ENCODE measurements at regions not wholly inside any gene's neighbourhood (a gene's known extent, or its start where the extent isn't known, plus 50 kb on each side); places are given as distances from the start of the nearest gene placed in this dataset.

DNA sequence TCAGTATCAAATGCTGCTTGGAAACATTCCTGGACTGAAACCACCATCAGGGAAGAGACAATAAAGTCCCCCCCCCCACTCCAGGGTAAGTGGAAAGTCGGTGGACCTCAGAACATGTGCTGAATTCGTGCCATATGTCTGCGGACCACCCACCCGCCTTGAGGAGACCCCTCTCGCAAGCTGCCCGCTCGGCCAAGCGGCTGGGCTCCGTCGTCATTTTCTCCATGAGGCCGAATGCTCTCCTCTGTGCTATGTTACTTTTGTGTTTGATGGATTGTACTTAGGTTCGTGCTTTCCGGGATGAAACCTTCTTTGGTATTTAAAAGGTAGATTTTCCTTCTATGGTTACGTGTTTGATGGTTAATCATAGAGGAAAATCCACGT, 136.2 kb upstream of the RTL1 start:
- no peaks in the 10 kb centered on the region for H3K9me3 Mint-ChIP-seq
- TF ChIP-seq, protein P1, sequence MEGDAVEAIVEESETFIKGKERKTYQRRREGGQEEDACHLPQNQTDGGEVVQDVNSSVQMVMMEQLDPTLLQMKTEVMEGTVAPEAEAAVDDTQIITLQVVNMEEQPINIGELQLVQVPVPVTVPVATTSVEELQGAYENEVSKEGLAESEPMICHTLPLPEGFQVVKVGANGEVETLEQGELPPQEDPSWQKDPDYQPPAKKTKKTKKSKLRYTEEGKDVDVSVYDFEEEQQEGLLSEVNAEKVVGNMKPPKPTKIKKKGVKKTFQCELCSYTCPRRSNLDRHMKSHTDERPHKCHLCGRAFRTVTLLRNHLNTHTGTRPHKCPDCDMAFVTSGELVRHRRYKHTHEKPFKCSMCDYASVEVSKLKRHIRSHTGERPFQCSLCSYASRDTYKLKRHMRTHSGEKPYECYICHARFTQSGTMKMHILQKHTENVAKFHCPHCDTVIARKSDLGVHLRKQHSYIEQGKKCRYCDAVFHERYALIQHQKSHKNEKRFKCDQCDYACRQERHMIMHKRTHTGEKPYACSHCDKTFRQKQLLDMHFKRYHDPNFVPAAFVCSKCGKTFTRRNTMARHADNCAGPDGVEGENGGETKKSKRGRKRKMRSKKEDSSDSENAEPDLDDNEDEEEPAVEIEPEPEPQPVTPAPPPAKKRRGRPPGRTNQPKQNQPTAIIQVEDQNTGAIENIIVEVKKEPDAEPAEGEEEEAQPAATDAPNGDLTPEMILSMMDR (IDR thresholded peaks at IDR 0.05) = no peak
- Histone ChIP-seq H3K4me1 (ENCODE audit: insufficient read depth, low read length) (no peaks in the 10 kb centered on the region), H3K27ac (ENCODE audit: low read depth in 1 of 2, low read length in 2 of 2) (no peak overlapping the region), H3K36me3 (ENCODE audit: insufficient read depth, low read length) (no peaks in the 10 kb centered on the region), H3K9me3 (ENCODE audit: control insufficient read depth in 1 of 2, insufficient read depth in 1 of 2, low read length in 2 of 2) (no peaks in the 10 kb centered on the region), H3K27me3 (ENCODE audit: control insufficient read depth in 1 of 2, insufficient read depth in 2 of 2, low read length in 2 of 2) (no peaks in the 10 kb centered on the region), H3K4me3 (ENCODE audit: low read length) (no peak overlapping the region)
- intact Hi-C loops (cut with DNase I, micrococcal nuclease) = no loop called here
- DNase-seq (no peak), ATAC-seq (ENCODE audit: poor library complexity) (no peak)
- no peaks in the 10 kb centered on the region for H3K36me3 Mint-ChIP-seq (ENCODE audit: low read depth)
- no peak overlapping the region for H3K27ac Mint-ChIP-seq
- no peak overlapping the region for H3K4me3 Mint-ChIP-seq
- ChIA-PET POLR2A (no interaction called here), CTCF (no interaction called here)
- H3K27me3 Mint-ChIP-seq = no peaks in the 10 kb centered on the region
- H3K4me1 Mint-ChIP-seq (ENCODE audit: low read depth) = no peaks in the 10 kb centered on the region

- no peak overlapping the region for H3K27ac ChIP-seq (ENCODE audit: low read depth in 1 of 2, low read length in 2 of 2)
- TF ChIP-seq, protein P1 (IDR thresholded peaks at IDR 0.05) = no peak
- no peaks in the 10 kb centered on the region for H3K36me3 ChIP-seq (ENCODE audit: insufficient read depth, low read length)
- Mint-ChIP-seq H3K27me3 (no peaks in the 10 kb centered on the region), H3K36me3 (ENCODE audit: low read depth) (no peaks in the 10 kb centered on the region), H3K4me1 (ENCODE audit: low read depth) (no peaks in the 10 kb centered on the region), H3K27ac (no peak overlapping the region), H3K9me3 (no peaks in the 10 kb centered on the region), H3K4me3 (no peak overlapping the region)
- POLR2A ChIA-PET = no interaction called here
- no peak for ATAC-seq (ENCODE audit: poor library complexity)
- no peaks in the 10 kb centered on the region for H3K27me3 ChIP-seq (ENCODE audit: control insufficient read depth in 1 of 2, insufficient read depth in 2 of 2, low read length in 2 of 2)
- peaks cover 0 to 7% of the 10 kb centered on the region in 2 experiments for H3K9me3 ChIP-seq (ENCODE audit: control insufficient read depth in 1 of 2, insufficient read depth in 1 of 2, low read length in 2 of 2)
- no peak overlapping the region for H3K4me3 ChIP-seq (ENCODE audit: low read length)
- DNase-seq = no peak
- no peaks in the 10 kb centered on the region for H3K4me1 ChIP-seq (ENCODE audit: insufficient read depth, low read length)
- intact Hi-C loops (cut with DNase I, micrococcal nuclease) = no loop called here
- CTCF ChIA-PET = no interaction called here
These were observed 137.3 kb upstream of the RTL1 start for GRCh38 chr14:101040538-101041442.

- CTCF ChIA-PET = no interaction called here
- no peak for DNase-seq
- intact Hi-C loops (cut with DNase I, micrococcal nuclease) = no loop called here
- H3K4me1 ChIP-seq (ENCODE audit: insufficient read depth, low read length) = no peaks in the 10 kb centered on the region
- no peaks in the 10 kb centered on the region for H3K27me3 Mint-ChIP-seq
- no peak overlapping the region for H3K27ac Mint-ChIP-seq
- ATAC-seq (ENCODE audit: poor library complexity) = no peak
- no peaks in the 10 kb centered on the region for H3K36me3 Mint-ChIP-seq (ENCODE audit: low read depth)
- TF ChIP-seq, protein P1 (IDR thresholded peaks at IDR 0.05) = no peak
- H3K36me3 ChIP-seq (ENCODE audit: insufficient read depth, low read length) = no peaks in the 10 kb centered on the region
- peaks cover 0 to 7% of the 10 kb centered on the region in 2 experiments for H3K9me3 ChIP-seq (ENCODE audit: control insufficient read depth in 1 of 2, insufficient read depth in 1 of 2, low read length in 2 of 2)
- no peaks in the 10 kb centered on the region for H3K27me3 ChIP-seq (ENCODE audit: control insufficient read depth in 1 of 2, insufficient read depth in 2 of 2, low read length in 2 of 2)
- H3K27ac ChIP-seq (ENCODE audit: low read depth in 1 of 2, low read length in 2 of 2) = no peak overlapping the region
- H3K4me1 Mint-ChIP-seq (ENCODE audit: low read depth) = no peaks in the 10 kb centered on the region
- H3K4me3 Mint-ChIP-seq = no peak overlapping the region
- no peak overlapping the region for H3K4me3 ChIP-seq (ENCODE audit: low read length)
- no peaks in the 10 kb centered on the region for H3K9me3 Mint-ChIP-seq
- POLR2A ChIA-PET = no interaction called here
These were observed 140.4 kb upstream of the RTL1 start for GRCh38 chr14:101043891-101044290.

All from CD4-positive, alpha-beta T cell (primary cell).